ENCODE measurements at regions not wholly inside any gene's neighbourhood (a gene's known extent, or its start where the extent isn't known, plus 50 kb on each side); places are given as distances from the start of the nearest gene placed in this dataset.

DNA sequence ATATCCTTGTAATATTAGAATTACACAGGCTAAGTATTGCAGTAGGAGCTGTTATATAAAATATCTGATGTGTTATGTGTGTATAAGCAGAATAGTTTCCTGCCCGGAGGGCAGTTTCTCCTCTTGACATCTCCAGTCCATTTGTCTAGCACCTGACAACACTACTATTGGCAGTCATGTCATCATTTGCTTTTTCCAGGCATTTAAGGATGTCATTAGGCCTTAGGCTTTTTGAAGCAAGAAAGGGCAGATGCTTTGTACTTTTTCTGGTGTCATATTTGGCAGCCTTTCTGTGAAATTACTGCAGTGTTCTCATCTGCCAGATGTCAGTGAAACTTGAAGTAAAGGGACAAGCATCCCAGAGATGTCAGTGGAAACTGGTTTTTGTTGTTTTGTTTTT, 2017.6 kb upstream of the IGFBP7 start:
- Histone ChIP-seq H3K4me3 (ENCODE audit: low read depth in 1 of 2, low read length in 2 of 2) (no peak overlapping the region), H3K9ac (ENCODE audit: low read depth in 1 of 2, low read length in 2 of 2) (no peak overlapping the region), H3K27ac (ENCODE audit: low read depth, low read length) (no peak overlapping the region), H3K36me3 (ENCODE audit: control insufficient read depth in 1 of 2, insufficient read depth in 2 of 2, low read length in 2 of 2) (no peaks in the 10 kb centered on the region), H3K4me1 (ENCODE audit: control insufficient read depth in 1 of 2, insufficient read depth in 2 of 2, low read length in 2 of 2) (no peaks in the 10 kb centered on the region), H3K27me3 (ENCODE audit: control insufficient read depth in 1 of 2, insufficient read depth in 2 of 2, low read length in 2 of 2) (no peaks in the 10 kb centered on the region), H3K9me3 (ENCODE audit: control insufficient read depth in 1 of 2, low read length in 2 of 2) (no peaks in the 10 kb centered on the region)

DNA sequence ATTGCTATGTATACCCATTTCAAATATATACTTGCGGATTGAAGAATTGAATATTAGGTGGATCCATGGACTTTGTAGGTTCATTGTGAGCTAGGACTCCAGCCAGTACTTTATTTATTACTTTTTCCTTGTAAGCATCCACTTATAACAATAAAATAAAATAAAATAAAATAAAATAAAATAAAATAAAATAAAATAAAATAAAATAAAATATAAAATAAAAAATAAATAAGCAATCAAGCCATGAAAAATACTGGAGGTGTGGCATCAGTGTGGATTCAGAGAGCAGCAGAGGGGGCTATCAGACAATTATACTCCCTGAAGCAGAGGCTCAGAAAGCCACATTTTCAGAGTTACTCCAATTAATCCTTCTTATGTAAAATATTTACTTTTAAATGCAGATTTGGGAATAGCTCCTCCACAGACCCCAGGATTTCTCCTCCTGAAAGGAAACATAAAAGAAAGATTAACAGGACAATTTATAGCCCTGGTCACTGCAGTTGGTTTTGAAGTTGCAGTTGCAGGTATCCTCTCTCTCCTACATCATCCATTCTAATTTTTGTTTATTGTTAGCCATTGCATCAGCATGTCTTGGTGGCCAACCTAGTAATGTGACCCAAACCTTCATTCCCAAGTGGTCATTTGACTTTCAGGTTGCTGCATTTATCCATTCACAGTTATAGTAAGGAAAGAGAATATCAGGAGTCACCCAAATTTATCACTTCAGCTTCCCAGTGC, 2025.2 kb upstream of the IGFBP7 start:
- no peaks in the 10 kb centered on the region for H3K36me3 ChIP-seq (ENCODE audit: control insufficient read depth in 1 of 2, insufficient read depth in 2 of 2, low read length in 2 of 2)
- H3K4me3 ChIP-seq (ENCODE audit: low read depth in 1 of 2, low read length in 2 of 2): no peak overlapping the region
- H3K4me1 ChIP-seq (ENCODE audit: control insufficient read depth in 1 of 2, insufficient read depth in 2 of 2, low read length in 2 of 2): no peaks in the 10 kb centered on the region
- no peaks in the 10 kb centered on the region for H3K27me3 ChIP-seq (ENCODE audit: control insufficient read depth in 1 of 2, insufficient read depth in 2 of 2, low read length in 2 of 2)
- no peak overlapping the region for H3K27ac ChIP-seq (ENCODE audit: low read depth, low read length)
- H3K9ac ChIP-seq (ENCODE audit: low read depth in 1 of 2, low read length in 2 of 2): no peak overlapping the region
- peaks cover 0 to 3% of the 10 kb centered on the region in 2 donors for H3K9me3 ChIP-seq (ENCODE audit: control insufficient read depth in 1 of 2, low read length in 2 of 2)

DNA sequence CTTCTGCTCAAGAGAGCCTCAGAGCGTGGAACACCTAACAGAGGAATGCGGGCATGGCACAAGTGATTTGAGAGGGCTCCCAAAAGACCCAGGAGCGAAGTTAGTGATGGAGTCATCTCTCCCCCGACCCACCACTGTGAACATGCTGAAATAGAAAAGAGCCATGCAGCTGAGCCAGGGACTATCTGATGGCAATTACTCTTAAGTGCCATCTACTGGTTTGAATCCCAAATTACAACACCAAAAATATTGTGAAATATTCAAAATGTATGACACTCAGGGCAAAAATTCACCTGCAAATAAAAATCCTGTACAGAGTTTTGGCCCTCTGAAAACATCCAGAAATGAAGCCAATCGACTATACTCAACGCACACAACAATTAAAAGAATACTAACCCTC, 2038.9 kb upstream of the ADGRL3 start:
- Histone ChIP-seq H3K4me3 (ENCODE audit: low read depth in 1 of 2, low read length in 2 of 2) (no peak overlapping the region), H3K27me3 (ENCODE audit: control insufficient read depth in 1 of 2, insufficient read depth in 2 of 2, low read length in 2 of 2) (no peaks in the 10 kb centered on the region), H3K9me3 (ENCODE audit: control insufficient read depth in 1 of 2, low read length in 2 of 2) (peaks cover 0 to 6% of the 10 kb centered on the region in 2 donors), H3K9ac (ENCODE audit: low read depth in 1 of 2, low read length in 2 of 2) (no peak overlapping the region), H3K27ac (ENCODE audit: low read depth, low read length) (no peak overlapping the region), H3K4me1 (ENCODE audit: control insufficient read depth in 1 of 2, insufficient read depth in 2 of 2, low read length in 2 of 2) (no peaks in the 10 kb centered on the region), H3K36me3 (ENCODE audit: control insufficient read depth in 1 of 2, insufficient read depth in 2 of 2, low read length in 2 of 2) (no peaks in the 10 kb centered on the region)

DNA sequence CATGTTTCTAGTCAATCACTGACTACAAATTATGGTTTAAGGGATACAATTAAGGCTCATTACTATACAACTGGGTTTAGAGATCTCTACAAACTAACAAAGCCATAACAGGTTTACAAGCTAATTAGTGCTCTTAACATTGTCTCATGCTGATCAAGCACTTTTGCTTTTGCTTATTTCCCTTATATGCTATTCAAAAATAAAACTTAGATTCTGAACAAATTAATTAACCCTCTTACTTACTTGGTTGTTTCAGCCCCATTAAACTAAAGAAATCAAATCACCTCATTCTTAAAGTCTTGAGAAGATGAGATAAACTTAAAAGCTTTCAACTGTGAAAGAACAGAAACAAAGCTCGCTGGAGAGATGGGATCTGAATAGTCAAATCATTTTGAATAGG, 2024.5 kb upstream of the ADGRL3 start:
- Histone ChIP-seq H3K9me3 (ENCODE audit: control insufficient read depth in 1 of 2, low read length in 2 of 2) (peaks cover 0 to 8% of the 10 kb centered on the region in 2 donors), H3K27ac (ENCODE audit: low read depth, low read length) (no peak overlapping the region), H3K4me1 (ENCODE audit: control insufficient read depth in 1 of 2, insufficient read depth in 2 of 2, low read length in 2 of 2) (no peaks in the 10 kb centered on the region), H3K27me3 (ENCODE audit: control insufficient read depth in 1 of 2, insufficient read depth in 2 of 2, low read length in 2 of 2) (no peaks in the 10 kb centered on the region), H3K36me3 (ENCODE audit: control insufficient read depth in 1 of 2, insufficient read depth in 2 of 2, low read length in 2 of 2) (no peaks in the 10 kb centered on the region), H3K9ac (ENCODE audit: low read depth in 1 of 2, low read length in 2 of 2) (no peak overlapping the region), H3K4me3 (ENCODE audit: low read depth in 1 of 2, low read length in 2 of 2) (no peak overlapping the region)

DNA sequence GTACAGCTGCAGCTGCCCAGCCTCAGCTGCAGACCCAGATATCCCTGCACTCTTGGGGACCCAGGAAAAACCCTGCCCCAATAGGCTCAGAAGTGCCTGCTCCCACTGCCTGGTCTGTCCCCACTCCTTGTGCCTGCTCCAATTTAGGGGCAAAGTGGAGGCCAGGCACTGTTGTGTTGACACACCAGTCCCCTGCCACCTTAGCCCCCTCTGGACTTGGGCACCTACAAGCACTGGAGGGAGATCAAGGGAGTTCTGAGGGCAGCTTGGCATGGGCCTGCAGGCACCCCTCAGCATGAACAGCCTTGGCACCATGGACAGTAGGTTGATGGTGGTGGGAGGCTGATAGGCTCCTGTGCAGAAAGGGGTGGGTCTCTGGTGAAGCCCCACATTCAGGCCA, 2020.8 kb upstream of the ADGRL3 start:
- no peak overlapping the region for H3K9ac ChIP-seq (ENCODE audit: low read depth in 1 of 2, low read length in 2 of 2)
- no peak overlapping the region for H3K27ac ChIP-seq (ENCODE audit: low read depth, low read length)
- no peak overlapping the region for H3K4me3 ChIP-seq (ENCODE audit: low read depth in 1 of 2, low read length in 2 of 2)
- no peaks in the 10 kb centered on the region for H3K27me3 ChIP-seq (ENCODE audit: control insufficient read depth in 1 of 2, insufficient read depth in 2 of 2, low read length in 2 of 2)
- H3K36me3 ChIP-seq (ENCODE audit: control insufficient read depth in 1 of 2, insufficient read depth in 2 of 2, low read length in 2 of 2): no peaks in the 10 kb centered on the region
- H3K9me3 ChIP-seq (ENCODE audit: control insufficient read depth in 1 of 2, low read length in 2 of 2): peaks cover 0 to 6% of the 10 kb centered on the region in 2 donors
- no peaks in the 10 kb centered on the region for H3K4me1 ChIP-seq (ENCODE audit: control insufficient read depth in 1 of 2, insufficient read depth in 2 of 2, low read length in 2 of 2)

DNA sequence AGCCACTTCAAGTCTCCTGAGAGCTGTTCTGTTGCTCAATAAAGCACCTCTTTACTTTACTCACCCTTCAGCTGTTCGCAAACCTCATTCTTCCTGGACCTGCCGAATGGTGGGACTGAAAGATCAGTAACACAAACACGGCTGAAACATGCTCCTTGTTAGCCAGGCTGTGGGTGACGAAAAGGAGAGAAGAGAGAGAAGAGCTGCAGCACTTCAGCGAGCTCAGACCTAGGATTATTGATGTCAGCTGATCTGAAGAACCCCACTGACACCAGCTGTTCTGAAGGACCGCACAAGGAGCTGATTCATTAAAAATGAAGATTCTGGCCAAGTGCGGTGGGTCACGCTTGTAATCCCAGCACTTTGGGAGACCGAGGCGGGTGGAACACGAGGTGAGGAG, 2020.0 kb upstream of the ADGRL3 start:
- no peak overlapping the region for H3K9ac ChIP-seq (ENCODE audit: low read depth in 1 of 2, low read length in 2 of 2)
- H3K4me3 ChIP-seq (ENCODE audit: low read depth in 1 of 2, low read length in 2 of 2): no peak overlapping the region
- peaks cover 0 to 6% of the 10 kb centered on the region in 2 donors for H3K9me3 ChIP-seq (ENCODE audit: control insufficient read depth in 1 of 2, low read length in 2 of 2)
- no peak overlapping the region for H3K27ac ChIP-seq (ENCODE audit: low read depth, low read length)
- no peaks in the 10 kb centered on the region for H3K36me3 ChIP-seq (ENCODE audit: control insufficient read depth in 1 of 2, insufficient read depth in 2 of 2, low read length in 2 of 2)
- no peaks in the 10 kb centered on the region for H3K4me1 ChIP-seq (ENCODE audit: control insufficient read depth in 1 of 2, insufficient read depth in 2 of 2, low read length in 2 of 2)
- H3K27me3 ChIP-seq (ENCODE audit: control insufficient read depth in 1 of 2, insufficient read depth in 2 of 2, low read length in 2 of 2): no peaks in the 10 kb centered on the region

DNA sequence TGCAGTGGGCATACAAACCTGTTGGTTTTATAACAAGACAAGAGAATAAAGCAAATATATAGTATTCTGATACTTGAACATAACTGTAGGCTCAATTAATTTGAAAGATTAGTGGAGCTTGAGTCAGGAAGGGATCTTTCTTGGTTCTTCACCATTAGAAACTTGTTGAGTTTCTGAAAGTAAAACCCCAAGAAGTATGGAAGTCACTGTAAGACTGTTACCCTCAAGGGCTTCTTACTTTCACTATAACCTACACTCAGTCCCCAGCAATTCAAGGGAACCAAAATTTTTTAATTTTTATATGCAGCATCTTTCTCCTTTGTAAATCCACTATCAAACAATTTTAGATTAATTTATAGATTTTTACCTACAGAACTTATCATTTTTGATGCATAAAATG, 2019.2 kb upstream of the ADGRL3 start:
- Histone ChIP-seq H3K9me3 (ENCODE audit: control insufficient read depth in 1 of 2, low read length in 2 of 2) (peaks cover 0 to 6% of the 10 kb centered on the region in 2 donors), H3K27ac (ENCODE audit: low read depth, low read length) (no peak overlapping the region), H3K9ac (ENCODE audit: low read depth in 1 of 2, low read length in 2 of 2) (no peak overlapping the region), H3K27me3 (ENCODE audit: control insufficient read depth in 1 of 2, insufficient read depth in 2 of 2, low read length in 2 of 2) (no peaks in the 10 kb centered on the region), H3K4me3 (ENCODE audit: low read depth in 1 of 2, low read length in 2 of 2) (no peak overlapping the region), H3K4me1 (ENCODE audit: control insufficient read depth in 1 of 2, insufficient read depth in 2 of 2, low read length in 2 of 2) (no peaks in the 10 kb centered on the region), H3K36me3 (ENCODE audit: control insufficient read depth in 1 of 2, insufficient read depth in 2 of 2, low read length in 2 of 2) (no peaks in the 10 kb centered on the region)

DNA sequence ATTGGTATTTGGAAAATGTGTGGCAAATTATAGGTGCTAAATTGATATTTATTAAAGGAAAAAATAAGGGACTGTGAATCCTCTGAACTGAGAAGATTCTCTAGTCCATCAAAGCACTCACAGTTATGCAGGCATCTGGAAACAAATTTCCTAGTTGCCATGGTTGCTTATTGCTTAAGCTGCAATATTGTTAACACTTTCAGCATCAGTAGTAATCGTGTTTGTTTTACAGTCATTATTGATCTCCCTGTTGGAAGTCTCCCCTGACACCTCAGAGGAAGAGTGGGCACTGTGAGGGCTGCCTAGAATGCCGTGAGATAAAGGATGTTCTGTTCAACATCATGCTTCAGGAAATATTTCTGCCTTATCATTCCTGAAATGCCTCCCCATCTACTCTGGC, 2004.3 kb upstream of the ADGRL3 start:
- H3K4me1 ChIP-seq (ENCODE audit: control insufficient read depth in 1 of 2, insufficient read depth in 2 of 2, low read length in 2 of 2): no peaks in the 10 kb centered on the region
- H3K36me3 ChIP-seq (ENCODE audit: control insufficient read depth in 1 of 2, insufficient read depth in 2 of 2, low read length in 2 of 2): no peaks in the 10 kb centered on the region
- no peaks in the 10 kb centered on the region for H3K27me3 ChIP-seq (ENCODE audit: control insufficient read depth in 1 of 2, insufficient read depth in 2 of 2, low read length in 2 of 2)
- no peak overlapping the region for H3K4me3 ChIP-seq (ENCODE audit: low read depth in 1 of 2, low read length in 2 of 2)
- H3K27ac ChIP-seq (ENCODE audit: low read depth, low read length): no peak overlapping the region
- H3K9ac ChIP-seq (ENCODE audit: low read depth in 1 of 2, low read length in 2 of 2): no peak overlapping the region
- no peaks in the 10 kb centered on the region for H3K9me3 ChIP-seq (ENCODE audit: control insufficient read depth in 1 of 2, low read length in 2 of 2)

DNA sequence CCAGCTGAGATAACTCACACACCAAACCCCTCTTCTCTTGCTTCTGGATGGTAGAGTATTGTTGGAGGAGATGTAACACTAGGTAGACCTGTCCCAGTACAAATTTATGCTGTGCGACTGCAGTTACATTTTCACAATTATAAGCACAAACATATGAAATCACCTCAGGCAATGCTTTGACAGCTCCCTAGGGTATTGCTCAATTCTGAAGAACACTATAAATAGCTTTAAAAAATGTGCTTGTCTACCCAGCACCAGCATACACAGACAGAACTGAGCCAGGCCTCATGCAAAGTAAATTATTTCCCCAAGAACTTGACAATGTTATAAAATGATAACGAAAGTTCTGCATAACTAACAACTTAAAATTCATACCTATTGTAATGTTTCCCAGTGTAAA, 1999.1 kb upstream of the ADGRL3 start:
- Histone ChIP-seq H3K9me3 (ENCODE audit: control insufficient read depth in 1 of 2, low read length in 2 of 2) (no peaks in the 10 kb centered on the region), H3K27ac (ENCODE audit: low read depth, low read length) (no peak overlapping the region), H3K27me3 (ENCODE audit: control insufficient read depth in 1 of 2, insufficient read depth in 2 of 2, low read length in 2 of 2) (no peaks in the 10 kb centered on the region), H3K9ac (ENCODE audit: low read depth in 1 of 2, low read length in 2 of 2) (no peak overlapping the region), H3K4me1 (ENCODE audit: control insufficient read depth in 1 of 2, insufficient read depth in 2 of 2, low read length in 2 of 2) (no peaks in the 10 kb centered on the region), H3K36me3 (ENCODE audit: control insufficient read depth in 1 of 2, insufficient read depth in 2 of 2, low read length in 2 of 2) (no peaks in the 10 kb centered on the region), H3K4me3 (ENCODE audit: low read depth in 1 of 2, low read length in 2 of 2) (no peak overlapping the region)

DNA sequence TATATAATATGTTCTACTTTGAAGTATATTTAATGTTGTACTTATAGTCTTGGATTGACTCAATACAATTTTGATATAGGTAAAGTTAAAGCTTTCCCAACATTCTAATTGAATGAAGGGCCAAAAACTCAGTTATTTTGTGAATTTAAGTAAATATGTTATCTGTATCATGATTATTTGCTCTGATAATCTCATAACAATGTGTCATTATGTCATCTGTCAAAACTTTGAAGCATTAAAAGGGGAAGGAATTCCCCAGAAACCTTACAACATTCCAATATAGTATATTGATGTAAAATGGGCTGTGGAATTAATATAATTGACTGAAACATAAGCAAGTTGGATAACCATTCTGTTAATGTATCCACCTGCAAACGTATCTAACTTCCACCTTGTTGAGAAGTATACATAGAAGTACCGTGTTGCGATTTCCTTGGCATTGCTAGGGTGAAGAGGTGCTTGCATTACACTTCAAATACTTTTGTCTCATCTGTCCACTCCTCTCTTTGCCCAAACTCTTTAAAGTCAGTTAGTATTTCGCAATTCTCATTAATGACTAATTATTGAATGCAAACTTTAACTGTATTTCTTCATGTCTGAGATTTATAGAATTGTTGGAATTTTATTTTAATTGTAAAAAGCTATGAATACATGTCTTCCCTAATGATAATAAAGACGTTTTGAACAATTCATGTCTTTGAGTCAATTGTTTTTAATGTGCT, 1982.1 kb upstream of the ADGRL3 start:
- Histone ChIP-seq H3K27ac (ENCODE audit: low read depth, low read length) (no peak overlapping the region), H3K4me3 (ENCODE audit: low read depth in 1 of 2, low read length in 2 of 2) (no peak overlapping the region), H3K4me1 (ENCODE audit: control insufficient read depth in 1 of 2, insufficient read depth in 2 of 2, low read length in 2 of 2) (no peaks in the 10 kb centered on the region), H3K9ac (ENCODE audit: low read depth in 1 of 2, low read length in 2 of 2) (no peak overlapping the region), H3K27me3 (ENCODE audit: control insufficient read depth in 1 of 2, insufficient read depth in 2 of 2, low read length in 2 of 2) (no peaks in the 10 kb centered on the region), H3K9me3 (ENCODE audit: control insufficient read depth in 1 of 2, low read length in 2 of 2) (no peaks in the 10 kb centered on the region), H3K36me3 (ENCODE audit: control insufficient read depth in 1 of 2, insufficient read depth in 2 of 2, low read length in 2 of 2) (no peaks in the 10 kb centered on the region)

Data from duodenal mucosa (tissue), 2 donors.